ENCODE measurements at regions not wholly inside any gene's neighbourhood (a gene's known extent, or its start where the extent isn't known, plus 50 kb on each side); places are given as distances from the start of the nearest gene placed in this dataset.

- TF ChIP-seq CTCF (IDR thresholded peaks at IDR 0.05; ENCODE audit: insufficient read depth, low read depth, low read length) (no peak), EZH2 (IDR thresholded peaks at IDR 0.05; ENCODE audit: insufficient read depth, low read length) (no peak)
Observed at GRCh38 chr4:125744891-125745364, 430.2 kb downstream of the FAT4 start.
